HG03558 (cell line): ENCODE measurements at regions not wholly inside any gene's neighbourhood (a gene's known extent, or its start where the extent isn't known, plus 50 kb on each side); places are given as distances from the start of the nearest gene placed in this dataset.
"Not testable (repeated sequence)": the region's sequence is repeated elsewhere in the genome, so short reads cannot be mapped to it uniquely, and the experiment has no call there.

Experiments
- ATAC-seq: cut with Tn5 transposase; IDR thresholded peaks from one replicate; pipeline ENCODE4 v1.9.1; 2021; ENCODE audit warnings: moderate number of reproducible peaks; ENCODE audit not compliant: unreplicated experiment; ENCODE audit errors: extremely low read depth

- no peak for ATAC-seq
These were observed 53.7 kb upstream of the ANKH start for GRCh38 chr5:14925326-14925725.

GRCh38 chr5:14922952-14923351, 51.4 kb upstream of the ANKH start:
- not testable (repeated sequence) for ATAC-seq

GRCh38 chr5:14922456-14922855, 50.9 kb upstream of the ANKH start:
- ATAC-seq, result no peak
